GM10248 (cell line): ENCODE measurements at regions not wholly inside any gene's neighbourhood (a gene's known extent, or its start where the extent isn't known, plus 50 kb on each side); places are given as distances from the start of the nearest gene placed in this dataset.
"Not testable (repeated sequence)": the region's sequence is repeated elsewhere in the genome, so short reads cannot be mapped to it uniquely, and the experiment has no call there.

Experiments used
- CTCF ChIA-PET: fragments of 300-600 bp; sonication (Branson Sonifier 250); formaldehyde crosslinking; extraction: SDS; loops from one replicate; lab custom pipeline; 2021; ENCODE audit warnings: antibody characterized with exemption; lab: Yijun Ruan, JAX
- POLR2A ChIA-PET: fragments of 350-650 bp; sonication (Branson Sonifier 250); formaldehyde crosslinking; extraction: SDS; loops from one replicate; lab custom pipeline; 2020; ENCODE audit warnings: antibody characterized with exemption; lab: Yijun Ruan, JAX
- DNase-seq: peaks from one replicate; pipeline ENCODE4 v3.0.0; 2012; ENCODE audit errors: extremely low spot score
- TF ChIP-seq, protein P1 (sequence below): IDR thresholded peaks from 2 replicates; pipeline ENCODE4 v1.5.1; 2012; ENCODE audit warnings: mild to moderate bottlenecking, low read depth; ENCODE audit errors: extremely low read depth, missing control alignments, control extremely low read depth

- CTCF ChIA-PET, POLR2A ChIA-PET, DNase-seq: not testable (repeated sequence)
Measured at GRCh38 chr13:18666585-18666984, 515.0 kb downstream of the TUBA3C start.

GRCh38 chr13:18665716-18666115 is 515.9 kb downstream of the TUBA3C start:
- CTCF ChIA-PET, POLR2A ChIA-PET, DNase-seq: not testable (repeated sequence)

DNA sequence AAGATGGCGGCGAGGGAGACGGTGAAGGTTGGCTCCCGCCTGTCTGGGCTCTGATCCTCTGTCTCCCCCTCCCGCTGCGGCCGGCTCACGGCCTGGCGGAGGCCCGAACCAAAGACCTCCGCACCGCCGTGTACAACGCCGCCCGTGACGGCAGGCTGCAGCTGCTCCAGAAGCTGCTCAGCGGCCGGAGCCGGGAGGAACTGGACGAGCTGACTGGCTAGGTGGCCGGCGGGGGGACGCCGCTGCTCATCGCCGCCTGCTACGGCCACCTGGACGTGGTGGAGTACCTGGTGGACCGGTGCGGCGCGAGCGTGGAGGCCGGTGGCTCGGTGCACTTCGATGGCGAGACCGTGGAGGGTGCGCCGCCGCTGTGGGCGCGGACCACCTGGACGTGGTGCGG is 516.5 kb downstream of the TUBA3C start:
- POLR2A ChIA-PET, CTCF ChIA-PET, DNase-seq: not testable (repeated sequence)

- DNase-seq, POLR2A ChIA-PET: not testable (repeated sequence)
Measured at GRCh38 chr13:18663222-18663621, 518.4 kb downstream of the TUBA3C start.

DNA sequence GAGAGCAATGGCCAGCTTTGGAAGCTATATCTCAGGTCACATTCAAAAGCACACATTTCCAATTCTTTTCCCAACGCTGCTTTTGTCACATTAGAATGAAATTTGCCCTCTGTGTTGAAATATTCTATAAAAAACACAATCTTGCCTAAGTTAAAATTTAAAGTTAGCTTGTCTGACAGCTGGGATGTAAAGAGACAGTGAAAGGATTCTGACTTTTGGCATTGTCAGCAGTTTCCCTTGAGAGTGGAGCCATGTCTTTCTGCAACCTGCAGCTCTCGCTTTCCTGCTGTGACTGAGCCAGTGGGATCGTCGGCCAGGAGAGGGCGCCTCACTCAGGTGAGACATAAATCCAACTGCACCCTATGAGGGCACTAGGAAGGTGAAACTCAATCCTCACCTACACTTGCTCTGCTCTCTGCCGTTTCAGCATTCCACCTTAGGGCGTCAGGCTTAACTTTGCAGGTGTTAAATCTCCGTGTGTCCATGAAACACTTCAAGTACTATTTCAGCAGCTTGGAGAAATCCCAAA is 537.9 kb downstream of the TUBA3C start:
- POLR2A ChIA-PET, DNase-seq, CTCF ChIA-PET: not testable (repeated sequence)

More at GRCh38 chr13:18663222-18663621, 518.4 kb downstream of the TUBA3C start:
- CTCF ChIA-PET, result not testable (repeated sequence)

GRCh38 chr13:18628928-18629327 is 552.7 kb downstream of the TUBA3C start:
- CTCF ChIA-PET, POLR2A ChIA-PET, DNase-seq: not testable (repeated sequence)

DNA sequence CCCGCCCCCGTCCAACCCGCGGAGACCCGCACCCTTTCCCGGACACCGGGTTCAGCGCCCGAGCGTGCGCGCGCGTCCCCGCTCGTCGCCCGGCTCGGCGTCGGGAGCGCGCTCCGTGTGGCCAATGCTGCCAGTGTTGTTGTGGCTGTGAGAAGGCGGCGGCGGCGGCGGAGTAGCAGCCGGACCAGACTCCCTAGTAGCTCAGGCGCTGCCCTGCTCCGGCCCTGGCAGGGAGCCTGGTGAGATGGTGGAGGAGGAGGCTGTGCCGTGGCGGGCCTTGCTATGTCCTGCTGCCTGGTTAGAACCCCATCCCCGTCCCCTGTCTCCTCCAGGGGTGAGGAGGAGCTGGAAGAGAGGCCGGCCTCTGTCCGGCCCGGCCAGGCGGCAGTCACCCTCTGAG is 553.2 kb downstream of the TUBA3C start:
- POLR2A ChIA-PET, result no interaction called here
- TF ChIP-seq, protein P1, sequence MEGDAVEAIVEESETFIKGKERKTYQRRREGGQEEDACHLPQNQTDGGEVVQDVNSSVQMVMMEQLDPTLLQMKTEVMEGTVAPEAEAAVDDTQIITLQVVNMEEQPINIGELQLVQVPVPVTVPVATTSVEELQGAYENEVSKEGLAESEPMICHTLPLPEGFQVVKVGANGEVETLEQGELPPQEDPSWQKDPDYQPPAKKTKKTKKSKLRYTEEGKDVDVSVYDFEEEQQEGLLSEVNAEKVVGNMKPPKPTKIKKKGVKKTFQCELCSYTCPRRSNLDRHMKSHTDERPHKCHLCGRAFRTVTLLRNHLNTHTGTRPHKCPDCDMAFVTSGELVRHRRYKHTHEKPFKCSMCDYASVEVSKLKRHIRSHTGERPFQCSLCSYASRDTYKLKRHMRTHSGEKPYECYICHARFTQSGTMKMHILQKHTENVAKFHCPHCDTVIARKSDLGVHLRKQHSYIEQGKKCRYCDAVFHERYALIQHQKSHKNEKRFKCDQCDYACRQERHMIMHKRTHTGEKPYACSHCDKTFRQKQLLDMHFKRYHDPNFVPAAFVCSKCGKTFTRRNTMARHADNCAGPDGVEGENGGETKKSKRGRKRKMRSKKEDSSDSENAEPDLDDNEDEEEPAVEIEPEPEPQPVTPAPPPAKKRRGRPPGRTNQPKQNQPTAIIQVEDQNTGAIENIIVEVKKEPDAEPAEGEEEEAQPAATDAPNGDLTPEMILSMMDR, result no peak
- DNase-seq, result no peak
- CTCF ChIA-PET, result no interaction called here

DNA sequence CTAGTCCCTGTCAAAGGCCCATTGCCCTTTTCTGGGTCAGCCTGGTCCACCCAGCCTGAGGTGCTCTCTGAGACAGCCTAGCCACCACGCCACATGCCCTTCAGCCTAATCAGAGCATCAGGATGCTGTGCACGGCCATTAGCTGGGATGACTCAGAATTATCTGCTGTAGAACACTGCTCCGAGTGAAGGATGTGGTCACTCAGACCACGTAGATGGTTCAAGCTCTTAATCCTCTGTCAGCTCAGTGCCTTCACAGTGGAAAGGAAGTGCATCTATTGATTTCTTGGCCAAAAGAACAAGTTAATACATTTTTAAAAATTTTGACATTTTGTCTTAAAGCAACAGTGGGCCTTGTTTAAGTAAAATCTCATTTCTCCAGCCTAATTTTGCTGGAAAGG is 557.6 kb downstream of the TUBA3C start:
- POLR2A ChIA-PET, CTCF ChIA-PET, DNase-seq: not testable (repeated sequence)

- DNase-seq, POLR2A ChIA-PET, CTCF ChIA-PET: not testable (repeated sequence)
Measured at GRCh38 chr13:18618442-18618841, 563.2 kb downstream of the TUBA3C start.

DNA sequence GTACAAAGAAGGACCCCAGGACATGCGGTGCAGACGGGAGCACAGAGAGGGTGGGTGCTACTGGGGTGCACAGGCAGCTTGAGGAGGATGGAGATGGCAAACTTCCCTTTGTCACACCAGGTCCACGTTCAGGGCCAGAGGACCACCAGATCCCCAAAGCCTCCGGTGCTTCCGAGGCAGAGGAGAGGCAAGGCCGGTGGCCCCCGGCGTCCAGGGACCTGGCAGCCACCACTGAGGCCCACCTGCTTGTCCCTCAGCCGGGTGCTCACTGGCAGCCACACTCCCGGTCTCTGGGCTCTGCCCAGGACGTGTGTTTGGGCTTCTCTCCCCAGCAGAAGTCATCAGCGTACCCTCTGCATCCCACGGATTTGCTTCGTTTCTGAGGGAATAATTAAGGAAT is 571.1 kb downstream of the TUBA3C start:
- CTCF ChIA-PET, result not testable (repeated sequence)

GRCh38 chr13:18609371-18609770 is 572.3 kb downstream of the TUBA3C start:
- POLR2A ChIA-PET, CTCF ChIA-PET, DNase-seq: not testable (repeated sequence)

More for the DNA sequence above, 571.1 kb downstream of the TUBA3C start:
- DNase-seq, POLR2A ChIA-PET: not testable (repeated sequence)

DNA sequence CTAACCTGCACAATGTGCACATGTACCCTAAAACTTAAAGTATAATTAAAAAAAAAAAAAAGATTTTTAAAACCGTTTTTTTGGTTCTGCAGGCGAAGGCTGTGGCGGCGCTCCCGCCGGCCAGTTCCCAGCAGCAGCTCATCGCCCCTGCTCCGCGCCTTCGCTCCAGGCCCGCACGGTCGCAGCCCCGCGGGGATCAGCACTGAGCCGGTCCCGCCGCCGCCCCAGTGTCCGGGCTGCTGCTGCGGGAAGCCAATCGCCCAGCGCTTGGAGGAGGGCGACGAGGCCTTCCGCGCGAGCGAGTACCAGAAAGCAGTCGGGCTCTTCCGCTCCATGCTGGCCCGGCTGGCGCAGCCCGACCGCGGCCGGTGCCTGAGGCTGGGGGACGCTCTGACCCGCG is 572.8 kb downstream of the TUBA3C start:
- CTCF ChIA-PET, DNase-seq, POLR2A ChIA-PET: not testable (repeated sequence)

DNA sequence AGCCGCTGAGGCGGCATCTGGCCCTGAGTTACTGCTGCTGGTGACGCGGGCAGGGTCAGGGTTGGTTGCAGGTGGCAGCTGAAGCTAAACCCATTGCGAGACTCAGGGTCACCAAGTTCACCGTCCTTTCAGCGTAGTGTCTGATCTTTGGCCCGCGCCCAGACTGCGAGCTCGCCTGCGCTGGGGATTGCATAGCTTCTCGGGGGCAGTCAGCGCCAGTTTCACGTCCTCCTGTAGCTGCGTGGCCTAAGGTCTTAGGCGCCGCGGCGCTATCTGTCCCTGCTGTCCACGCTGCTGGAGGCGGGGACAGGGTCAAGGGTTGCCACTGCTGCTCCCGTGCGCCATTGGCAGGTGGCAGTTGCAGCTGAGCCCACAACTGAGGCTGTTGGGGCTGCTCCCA is 581.3 kb downstream of the TUBA3C start:
- DNase-seq, POLR2A ChIA-PET: not testable (repeated sequence)

DNA sequence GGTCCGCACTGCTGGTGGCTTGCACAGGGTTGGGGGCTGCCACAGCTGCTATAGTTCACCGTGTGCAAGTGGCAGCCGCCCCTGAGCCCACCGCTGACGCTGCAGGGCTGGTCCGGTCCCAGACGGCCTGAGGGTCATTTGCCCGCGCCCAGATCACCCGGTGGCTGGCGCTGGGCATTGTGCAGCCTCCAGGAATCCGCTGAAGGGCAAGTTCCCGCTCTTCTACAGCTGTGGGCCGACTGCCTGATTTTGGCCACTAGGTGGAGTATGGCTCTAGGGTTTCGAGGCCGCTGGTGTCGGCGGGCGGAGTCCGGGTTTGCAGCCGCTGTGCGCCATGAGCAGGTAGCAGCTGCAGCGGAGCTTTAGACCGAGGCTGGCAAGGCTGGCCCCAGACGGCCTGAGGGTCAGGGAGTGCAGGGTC is 581.8 kb downstream of the TUBA3C start:
- CTCF ChIA-PET, POLR2A ChIA-PET, DNase-seq: not testable (repeated sequence)

More for the DNA sequence above, 581.3 kb downstream of the TUBA3C start:
- CTCF ChIA-PET, result not testable (repeated sequence)

DNA sequence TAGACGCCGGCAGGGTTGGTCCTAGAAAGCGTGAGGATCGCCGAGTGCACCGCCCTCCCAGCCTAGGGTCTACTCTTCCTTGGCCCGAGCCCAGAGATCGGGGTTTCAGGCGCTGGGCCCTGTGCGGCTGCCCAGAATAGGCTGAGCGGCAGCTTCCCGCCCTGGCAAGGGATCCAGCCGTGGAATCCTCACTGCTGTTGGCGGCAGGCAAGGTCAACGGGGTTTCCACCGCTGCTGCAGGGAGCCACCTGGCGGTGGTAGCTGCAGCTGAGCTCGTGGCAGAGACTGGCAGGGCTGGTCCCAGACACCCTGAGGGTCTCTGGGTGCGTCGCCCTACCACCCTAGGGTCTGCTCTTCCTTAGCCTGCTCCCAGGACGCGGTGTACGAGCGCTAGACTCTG is 583.1 kb downstream of the TUBA3C start:
- CTCF ChIA-PET, POLR2A ChIA-PET, DNase-seq: not testable (repeated sequence)

- DNase-seq, CTCF ChIA-PET, POLR2A ChIA-PET: not testable (repeated sequence)
Measured at GRCh38 chr13:18597940-18598339, 583.7 kb downstream of the TUBA3C start.

DNA sequence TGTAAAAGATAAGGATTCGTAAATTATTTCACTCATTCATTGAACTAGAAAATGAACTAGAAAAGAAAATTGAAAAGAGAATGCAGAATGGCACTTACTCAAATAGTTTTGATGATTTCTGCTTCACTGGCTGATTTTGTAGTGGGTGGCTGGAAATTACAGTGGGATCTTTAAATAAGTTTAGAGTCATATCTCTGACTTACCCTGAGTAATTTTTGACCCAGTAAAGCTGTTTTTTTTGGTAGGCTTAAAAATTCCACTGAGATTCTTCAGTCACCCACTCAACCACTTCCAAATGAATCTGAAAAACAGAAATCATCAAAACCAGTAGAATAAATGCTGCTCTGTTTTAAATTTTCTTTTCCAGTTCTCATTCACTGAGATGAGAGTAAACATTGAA is 604.5 kb downstream of the TUBA3C start:
- CTCF ChIA-PET, DNase-seq, POLR2A ChIA-PET: not testable (repeated sequence)

GRCh38 chr13:18567890-18568289 is 613.7 kb downstream of the TUBA3C start:
- POLR2A ChIA-PET, result not testable (repeated sequence)

More at GRCh38 chr13:18567890-18568289, 613.7 kb downstream of the TUBA3C start:
- DNase-seq, CTCF ChIA-PET: not testable (repeated sequence)
